PC-3 (cell line): ENCODE measurements at regions not wholly inside any gene's neighbourhood (a gene's known extent, or its start where the extent isn't known, plus 50 kb on each side); places are given as distances from the start of the nearest gene placed in this dataset.

Source experiments
- EZH2phosphoT487 ChIP-seq: fragments of 300-600 bp; sonication (generic); IDR thresholded peaks from 2 replicates; pipeline ENCODE4 v1.6.1; 2018; ENCODE audit warnings: mild to moderate bottlenecking, antibody characterized with exemption, low read length, borderline replicate concordance
- TF ChIP-seq, protein P1 (sequence below): fragments of 300-600 bp; sonication (generic); conservative IDR thresholded peaks from 2 replicates; pipeline ENCODE4 v1.5.1; 2017; ENCODE audit warnings: antibody characterized with exemption, low read depth, mild to moderate bottlenecking, low read length

DNA sequence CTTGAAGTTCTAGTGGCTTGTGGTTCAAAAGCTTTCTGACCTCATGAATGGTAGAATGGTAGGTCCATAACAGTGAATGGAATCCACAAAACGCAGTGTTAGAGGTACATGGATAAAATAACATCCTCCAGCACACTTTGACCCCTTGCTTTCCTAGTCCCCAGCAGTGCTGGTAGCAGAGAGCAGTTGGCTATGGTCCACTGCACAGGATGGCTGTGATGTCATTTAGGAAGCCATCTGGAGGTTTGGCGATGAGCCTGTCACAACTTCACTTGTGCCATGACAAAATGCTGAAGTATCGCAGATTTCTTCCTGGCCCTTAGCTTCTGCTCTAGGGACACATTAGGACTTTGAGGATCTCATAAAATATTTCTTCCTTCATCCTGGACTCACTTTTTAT is 300.0 kb upstream of the FZD8 start:
- TF ChIP-seq EZH2phosphoT487, result no peak
- TF ChIP-seq, protein P1, sequence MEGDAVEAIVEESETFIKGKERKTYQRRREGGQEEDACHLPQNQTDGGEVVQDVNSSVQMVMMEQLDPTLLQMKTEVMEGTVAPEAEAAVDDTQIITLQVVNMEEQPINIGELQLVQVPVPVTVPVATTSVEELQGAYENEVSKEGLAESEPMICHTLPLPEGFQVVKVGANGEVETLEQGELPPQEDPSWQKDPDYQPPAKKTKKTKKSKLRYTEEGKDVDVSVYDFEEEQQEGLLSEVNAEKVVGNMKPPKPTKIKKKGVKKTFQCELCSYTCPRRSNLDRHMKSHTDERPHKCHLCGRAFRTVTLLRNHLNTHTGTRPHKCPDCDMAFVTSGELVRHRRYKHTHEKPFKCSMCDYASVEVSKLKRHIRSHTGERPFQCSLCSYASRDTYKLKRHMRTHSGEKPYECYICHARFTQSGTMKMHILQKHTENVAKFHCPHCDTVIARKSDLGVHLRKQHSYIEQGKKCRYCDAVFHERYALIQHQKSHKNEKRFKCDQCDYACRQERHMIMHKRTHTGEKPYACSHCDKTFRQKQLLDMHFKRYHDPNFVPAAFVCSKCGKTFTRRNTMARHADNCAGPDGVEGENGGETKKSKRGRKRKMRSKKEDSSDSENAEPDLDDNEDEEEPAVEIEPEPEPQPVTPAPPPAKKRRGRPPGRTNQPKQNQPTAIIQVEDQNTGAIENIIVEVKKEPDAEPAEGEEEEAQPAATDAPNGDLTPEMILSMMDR, result no peak
